SK-N-SH treated with all-trans-retinoic acid at 6 μM for 48 hours (cell line): ENCODE measurements at regions not wholly inside any gene's neighbourhood (a gene's known extent, or its start where the extent isn't known, plus 50 kb on each side); places are given as distances from the start of the nearest gene placed in this dataset.

Source experiments
- CREB5 ChIP-seq: fragments of 250-450 bp; sonication (Bioruptor Pico); IDR thresholded peaks from 2 replicates; pipeline ENCODE4 v1.5.1; 2020; ENCODE audit warnings: low read depth, mild to moderate bottlenecking, moderate library complexity
- ISL1 ChIP-seq: fragments of 250-450 bp; sonication (Bioruptor Pico); IDR thresholded peaks from 2 replicates; pipeline ENCODE4 v2.1.2; 2022; ENCODE audit warnings: mild to moderate bottlenecking, moderate library complexity
- RARB ChIP-seq: fragments of 250-450 bp; sonication (Bioruptor Pico); IDR thresholded peaks from 2 replicates; pipeline ENCODE4 v1.8.0; 2021; ENCODE audit warnings: mild to moderate bottlenecking, moderate library complexity
- ZFP30 ChIP-seq: fragments of 450-650 bp; formaldehyde crosslinking; IDR thresholded peaks from 2 replicates; pipeline ENCODE4 v1.5.0; 2022; ENCODE audit warnings: mild to moderate bottlenecking, moderate library complexity

- TF ChIP-seq ISL1 (CRISPR knock-in tag) (no peak), RARB (CRISPR knock-in tag) (no peak), ZFP30 (CRISPR knock-in tag) (no peak), CREB5 (CRISPR knock-in tag) (no peak)
These were observed 291.7 kb downstream of the RMST start for GRCh38 chr12:97754306-97754705.
